Prostate gland (tissue), 2 donors: ENCODE measurements at regions not wholly inside any gene's neighbourhood (a gene's known extent, or its start where the extent isn't known, plus 50 kb on each side); places are given as distances from the start of the nearest gene placed in this dataset.

Source experiments
- DNase-seq: peaks from one replicate; pipeline ENCODE4 v3.0.0-alpha.2; 2019; ENCODE audit warnings: low spot score
- H3K27ac ChIP-seq, 2 donors: fragments of 200-600 bp; sonication (generic); 2 replicates each; pipeline ENCODE4 v1.5.1; 2017 to 2019
- H3K27me3 ChIP-seq: fragments of 200-600 bp; sonication (generic); replicated peaks from 2 replicates; pipeline ENCODE4 v1.5.1; 2019; ENCODE audit not compliant: insufficient read depth
- H3K36me3 ChIP-seq, 2 donors: fragments of 200-600 bp; sonication (generic); 1 replicate in 1 of 2; 2 replicates in 1 of 2; pipeline versions ENCODE4 v1.5.1 to v1.8.1; 2017 to 2019
- H3K4me1 ChIP-seq: fragments of 200-600 bp; sonication (generic); replicated peaks from 2 replicates; pipeline ENCODE4 v1.5.1; 2019
- H3K4me3 ChIP-seq, 2 donors: fragments of 200-600 bp; sonication (generic); 2 replicates each; pipeline ENCODE4 v1.5.1; 2017 to 2019
- H3K9me3 ChIP-seq: fragments of 200-600 bp; sonication (generic); 2 replicates; pipeline ENCODE4 v1.5.1; 2017
- CTCF ChIP-seq, 4 experiments: fragments of 200-600 bp in 2 of 4; fragments of 450-650 bp in 2 of 4; sonication (generic) in 2 of 4; IDR thresholded peaks; 1 replicate in 3 of 4; 2 replicates in 1 of 4; pipeline ENCODE4 v1.5.1; 2016 to 2019; ENCODE audit warnings: antibody characterized with exemption in 4 of 4, mild to moderate bottlenecking in 2 of 4, moderate library complexity in 2 of 4
- POLR2A ChIP-seq: fragments of 450-650 bp; IDR thresholded peaks from one replicate; pipeline ENCODE4 v1.6.1; 2016; ENCODE audit warnings: antibody characterized with exemption, mild to moderate bottlenecking
- POLR2AphosphoS5 ChIP-seq: sonication (generic); formaldehyde crosslinking; IDR thresholded peaks from one replicate; pipeline ENCODE4 v1.6.1; 2017; ENCODE audit warnings: antibody characterized with exemption
- WGBS: methylation state at CpG from one replicate; pipeline ENCODE4 v1.1.5; 2018; 5-methylcytosine and 5-hydroxymethylcytosine counted together
- intact Hi-C: fragments of 100-400 bp; cut with DNase I; formaldehyde crosslinking; loops from one replicate; pipeline ENCODE4 v1.14.2; 2022

GRCh38 chr4:101500742-101501141, 153.4 kb upstream of the PPP3CA start:
- TF ChIP-seq CTCF (IDR thresholded peaks at IDR 0.05) (no peak), POLR2AphosphoS5 (no peak), POLR2A (no peak)
- intact Hi-C loops = no loop called here
- no peak for DNase-seq
- H3K9me3 ChIP-seq = no peaks in the 10 kb centered on the region
- H3K27ac ChIP-seq = no peak overlapping the region
- no peaks in the 10 kb centered on the region for H3K36me3 ChIP-seq
- no peak overlapping the region for H3K4me3 ChIP-seq
- no peaks in the 10 kb centered on the region for H3K27me3 ChIP-seq
- no peaks in the 10 kb centered on the region for H3K4me1 ChIP-seq

DNA sequence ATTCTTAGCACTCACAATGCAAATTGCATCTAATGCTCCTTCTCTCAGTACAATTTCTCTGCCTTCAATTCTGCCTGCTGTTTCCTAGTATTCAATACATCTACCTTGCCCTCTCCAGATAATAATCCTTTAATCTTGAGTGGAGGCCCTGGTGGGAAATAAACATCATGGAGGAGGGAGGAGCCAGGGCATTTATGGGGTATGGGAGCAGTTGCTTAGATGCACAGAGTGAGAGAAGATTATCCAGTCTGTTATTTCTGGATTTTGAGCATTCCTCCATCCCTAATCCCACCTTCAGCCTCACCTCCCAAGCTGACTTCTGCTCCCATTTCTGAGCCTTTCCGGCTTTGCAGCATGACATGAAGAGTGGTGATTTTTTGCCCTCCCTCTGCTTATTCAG, 127.9 kb upstream of the PPP3CA start:
- no peak overlapping the region for H3K4me3 ChIP-seq
- no peak overlapping the region for H3K27ac ChIP-seq
- no peaks in the 10 kb centered on the region for H3K9me3 ChIP-seq
- intact Hi-C loops = no loop called here
- H3K4me1 ChIP-seq = no peaks in the 10 kb centered on the region
- H3K36me3 ChIP-seq = no peaks in the 10 kb centered on the region
- WGBS = 89% methylated on average over 1 of the region's 1 CpG
- no peak for TF ChIP-seq POLR2A
- DNase-seq = no peak
- no peaks in the 10 kb centered on the region for H3K27me3 ChIP-seq

DNA sequence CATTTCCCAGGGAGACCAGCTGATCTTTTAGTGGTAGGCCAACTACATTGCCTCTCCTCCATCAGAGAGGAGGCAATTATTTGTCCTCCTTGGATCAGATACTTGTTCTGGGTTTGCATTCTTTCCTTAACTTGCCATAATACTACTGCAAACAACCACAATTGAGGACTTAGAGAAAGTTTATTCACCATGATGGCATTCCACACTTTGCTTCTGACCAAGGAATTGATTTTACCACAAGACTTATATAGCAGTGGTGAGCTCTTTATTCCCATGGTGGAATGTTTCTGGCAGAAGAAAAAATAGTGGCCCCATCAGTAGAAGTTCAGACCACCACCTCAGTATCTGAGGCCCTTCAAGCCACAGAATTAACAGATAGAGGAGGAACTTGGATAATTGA, 123.9 kb upstream of the PPP3CA start:
- TF ChIP-seq POLR2AphosphoS5 = no peak
- no peak for TF ChIP-seq POLR2A
- no peak overlapping the region for H3K4me3 ChIP-seq
- intact Hi-C loops = no loop called here

DNA sequence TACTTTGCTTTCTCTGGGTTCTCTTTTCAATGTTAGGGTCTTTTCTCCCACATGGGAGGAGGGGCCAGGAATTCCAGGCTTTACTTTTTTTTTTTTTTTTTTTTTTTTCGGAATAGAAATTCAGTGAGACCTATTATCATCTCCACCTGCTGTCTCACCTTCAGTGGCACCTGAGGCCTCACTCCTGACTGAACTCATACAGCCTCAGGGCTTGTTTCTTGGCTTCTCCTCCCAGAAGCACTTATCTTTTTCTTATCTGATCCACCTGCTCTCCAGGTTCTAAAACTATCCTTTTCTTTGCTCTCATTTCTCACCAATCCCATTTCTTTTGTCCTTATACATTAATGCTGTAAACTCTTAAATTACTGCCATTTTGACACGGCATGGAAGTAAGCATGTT, 117.3 kb upstream of the PPP3CA start:
- no peaks in the 10 kb centered on the region for H3K9me3 ChIP-seq
- 42% methylated on average over 2 of the region's 2 CpGs for WGBS
- H3K27ac ChIP-seq = no peak overlapping the region
- no peak for DNase-seq
- no peaks in the 10 kb centered on the region for H3K4me1 ChIP-seq
- H3K27me3 ChIP-seq = no peaks in the 10 kb centered on the region
- TF ChIP-seq POLR2A (no peak), CTCF (IDR thresholded peaks at IDR 0.05) (no peak), POLR2AphosphoS5 (no peak)
- no peak overlapping the region for H3K4me3 ChIP-seq
- intact Hi-C loops = no loop called here
- no peaks in the 10 kb centered on the region for H3K36me3 ChIP-seq

More for the DNA sequence above, 123.9 kb upstream of the PPP3CA start:
- DNase-seq = no peak
- Histone ChIP-seq H3K27me3 (no peaks in the 10 kb centered on the region), H3K4me1 (no peaks in the 10 kb centered on the region), H3K36me3 (no peaks in the 10 kb centered on the region), H3K27ac (no peak overlapping the region), H3K9me3 (no peaks in the 10 kb centered on the region)

DNA sequence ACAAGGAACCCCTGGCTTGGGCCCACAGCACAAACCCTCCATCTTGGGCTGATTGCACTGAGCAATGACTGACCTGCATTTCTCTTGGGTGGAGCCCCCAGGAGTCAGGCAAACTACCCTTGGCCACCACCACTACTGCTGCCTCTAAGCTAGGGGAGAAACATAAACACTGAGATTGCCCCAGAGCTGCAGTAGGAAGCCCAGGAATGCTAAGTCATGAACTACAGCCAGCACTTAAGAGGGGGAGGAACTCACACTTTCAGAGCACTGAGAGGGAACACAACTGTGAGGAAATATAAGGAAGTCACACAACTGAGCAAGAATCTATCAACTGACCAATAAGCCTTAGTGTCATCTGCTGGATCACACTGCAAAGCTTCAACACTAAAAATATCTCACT, 111.6 kb upstream of the PPP3CA start:
- Histone ChIP-seq H3K27ac (no peak overlapping the region), H3K4me3 (no peak overlapping the region), H3K36me3 (no peaks in the 10 kb centered on the region), H3K9me3 (no peaks in the 10 kb centered on the region), H3K27me3 (no peaks in the 10 kb centered on the region), H3K4me1 (no peaks in the 10 kb centered on the region)
- TF ChIP-seq CTCF (IDR thresholded peaks at IDR 0.05) (no peak), POLR2A (no peak), POLR2AphosphoS5 (no peak)
- intact Hi-C loops = no loop called here
- no peak for DNase-seq

- Histone ChIP-seq H3K27ac (no peak overlapping the region), H3K36me3 (no peaks in the 10 kb centered on the region), H3K9me3 (no peaks in the 10 kb centered on the region), H3K4me3 (no peak overlapping the region), H3K4me1 (no peaks in the 10 kb centered on the region), H3K27me3 (no peaks in the 10 kb centered on the region)
- TF ChIP-seq CTCF (IDR thresholded peaks at IDR 0.05) (no peak), POLR2A (no peak)
- intact Hi-C loops = no loop called here
- DNase-seq = no peak
- 86% methylated on average over 5 of the region's 5 CpGs for WGBS
These were observed 111.1 kb upstream of the PPP3CA start for GRCh38 chr4:101458473-101458872.
